AG04449 (cell line): ENCODE measurements at regions not wholly inside any gene's neighbourhood (a gene's known extent, or its start where the extent isn't known, plus 50 kb on each side); places are given as distances from the start of the nearest gene placed in this dataset.

Experiments used
- CTCF ChIA-PET: fragments of 350-600 bp; formaldehyde crosslinking; extraction: SDS; loops from one replicate; lab custom pipeline; 2021; ENCODE audit warnings: antibody characterized with exemption; lab: Yijun Ruan, JAX
- POLR2A ChIA-PET: fragments of 400-600, 350-600 bp; formaldehyde crosslinking; extraction: SDS; loops from one replicate; lab custom pipeline; 2020; ENCODE audit warnings: antibody characterized with exemption, inconsistent platforms; lab: Yijun Ruan, JAX
- DNase-seq: peaks from one replicate; pipeline ENCODE4 v3.0.0-alpha.2; 2010; ENCODE audit warnings: low read depth, low spot score
- H3K4me3 ChIP-seq: 2 replicates; pipeline ENCODE4 v1.5.1; 2011; ENCODE audit warnings: low read depth, mild to moderate bottlenecking, control low read depth, low read length
- TF ChIP-seq, protein P1 (sequence below): IDR thresholded peaks from one replicate; pipeline ENCODE4 v1.5.1; 2011; ENCODE audit warnings: mild to moderate bottlenecking, moderate library complexity, low read length, control low read depth, inconsistent platforms; ENCODE audit not compliant: insufficient read depth; ENCODE audit errors: missing control alignments

GRCh38 chr1:239155466-239156091, 230.8 kb upstream of the CHRM3 start:
- H3K4me3 ChIP-seq, result no peak overlapping the region
- ChIA-PET CTCF (no interaction called here), POLR2A (no interaction called here)
- TF ChIP-seq, protein P1, sequence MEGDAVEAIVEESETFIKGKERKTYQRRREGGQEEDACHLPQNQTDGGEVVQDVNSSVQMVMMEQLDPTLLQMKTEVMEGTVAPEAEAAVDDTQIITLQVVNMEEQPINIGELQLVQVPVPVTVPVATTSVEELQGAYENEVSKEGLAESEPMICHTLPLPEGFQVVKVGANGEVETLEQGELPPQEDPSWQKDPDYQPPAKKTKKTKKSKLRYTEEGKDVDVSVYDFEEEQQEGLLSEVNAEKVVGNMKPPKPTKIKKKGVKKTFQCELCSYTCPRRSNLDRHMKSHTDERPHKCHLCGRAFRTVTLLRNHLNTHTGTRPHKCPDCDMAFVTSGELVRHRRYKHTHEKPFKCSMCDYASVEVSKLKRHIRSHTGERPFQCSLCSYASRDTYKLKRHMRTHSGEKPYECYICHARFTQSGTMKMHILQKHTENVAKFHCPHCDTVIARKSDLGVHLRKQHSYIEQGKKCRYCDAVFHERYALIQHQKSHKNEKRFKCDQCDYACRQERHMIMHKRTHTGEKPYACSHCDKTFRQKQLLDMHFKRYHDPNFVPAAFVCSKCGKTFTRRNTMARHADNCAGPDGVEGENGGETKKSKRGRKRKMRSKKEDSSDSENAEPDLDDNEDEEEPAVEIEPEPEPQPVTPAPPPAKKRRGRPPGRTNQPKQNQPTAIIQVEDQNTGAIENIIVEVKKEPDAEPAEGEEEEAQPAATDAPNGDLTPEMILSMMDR, result no peak
- DNase-seq, result no peak

DNA sequence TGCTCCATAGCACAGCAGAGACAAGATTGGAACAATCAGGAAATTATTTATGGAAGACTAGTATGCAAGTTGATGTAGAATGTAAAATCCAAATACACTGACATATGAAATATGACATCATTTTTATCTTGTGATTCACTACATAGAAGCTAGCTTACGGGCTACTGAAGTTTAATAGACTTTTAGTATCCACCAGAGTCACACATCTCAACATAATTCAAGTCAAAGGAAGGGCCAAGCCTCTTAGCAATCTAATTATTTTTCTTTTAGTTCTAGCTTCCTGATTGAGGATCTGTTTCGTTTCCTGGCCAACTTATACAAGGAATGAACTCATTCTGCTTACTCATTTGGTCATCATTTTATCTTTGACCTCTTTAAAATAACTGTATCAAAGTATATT, 234.4 kb upstream of the CHRM3 start:
- POLR2A ChIA-PET, result no interaction called here
- CTCF ChIA-PET, result no interaction called here
- TF ChIP-seq, protein P1, result no peak
- no peak overlapping the region for H3K4me3 ChIP-seq
- DNase-seq, result no peak

DNA sequence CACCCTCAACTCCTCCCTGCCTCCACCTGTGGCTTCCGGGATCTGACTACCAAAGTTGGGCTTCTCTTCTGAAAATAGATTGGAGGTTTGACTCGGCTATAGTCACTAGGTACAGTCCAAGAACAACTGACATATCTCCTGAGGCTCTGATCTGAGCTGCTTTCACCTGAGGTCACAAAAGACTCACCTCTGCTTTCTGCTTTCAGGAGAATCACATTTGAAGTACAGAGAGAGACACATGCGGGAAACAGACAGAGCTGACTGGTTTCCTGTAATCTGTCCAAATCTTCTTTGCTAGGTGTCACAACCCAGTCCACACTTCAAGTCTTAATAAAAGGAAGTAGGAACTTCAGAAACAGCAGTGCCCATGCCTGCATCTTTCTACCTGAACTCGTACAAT, 245.4 kb upstream of the CHRM3 start:
- no peak for DNase-seq
- CTCF ChIA-PET, result no interaction called here
- H3K4me3 ChIP-seq, result no peak overlapping the region
- POLR2A ChIA-PET, result no interaction called here
- TF ChIP-seq, protein P1, result no peak

- ChIA-PET POLR2A (no interaction called here), CTCF (no interaction called here)
- DNase-seq, result no peak
- TF ChIP-seq, protein P1, result no peak
- no peak overlapping the region for H3K4me3 ChIP-seq
Observed at GRCh38 chr1:239139801-239140200, 246.6 kb upstream of the CHRM3 start.

DNA sequence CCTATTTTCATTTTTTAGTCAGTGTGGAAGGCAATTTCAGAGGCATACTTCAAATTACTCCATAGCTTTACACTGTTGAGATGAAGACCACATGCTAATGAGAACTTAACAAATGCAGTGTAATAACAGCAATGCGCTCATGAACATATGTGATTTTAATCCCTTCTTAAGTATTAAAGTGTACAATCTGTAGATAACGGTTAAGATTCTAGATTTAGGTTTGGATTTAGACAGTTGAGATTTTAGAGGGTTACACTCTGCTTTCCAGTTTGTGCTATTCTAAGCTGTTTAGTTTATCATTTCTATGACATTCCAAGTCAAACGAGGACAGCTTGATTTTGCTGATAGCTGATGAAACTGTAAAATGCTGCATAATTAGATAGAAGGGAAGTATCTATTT, 257.8 kb upstream of the CHRM3 start:
- no peak for DNase-seq
- no peak overlapping the region for H3K4me3 ChIP-seq
- TF ChIP-seq, protein P1, result no peak
- POLR2A ChIA-PET, result no interaction called here
- CTCF ChIA-PET, result no interaction called here

GRCh38 chr1:239126884-239127283, 259.5 kb upstream of the CHRM3 start:
- no peak overlapping the region for H3K4me3 ChIP-seq
- POLR2A ChIA-PET, result no interaction called here
- CTCF ChIA-PET, result no interaction called here
- DNase-seq, result no peak
- TF ChIP-seq, protein P1, result no peak
